NCI-H2227 treated with DMSO at 0.1 percent for 48 hours (cell line): ENCODE measurements at regions not wholly inside any gene's neighbourhood (a gene's known extent, or its start where the extent isn't known, plus 50 kb on each side); places are given as distances from the start of the nearest gene placed in this dataset.
A peak's percentile ranks its signal among the peaks of the same experiment; 100 is the strongest.
"Not testable (repeated sequence)": the region's sequence is repeated elsewhere in the genome, so short reads cannot be mapped to it uniquely, and the experiment has no call there.

Experiments
- DNase-seq: peaks from one replicate; lab custom pipeline; 2025; lab: John Stamatoyannopoulos, UW

DNA sequence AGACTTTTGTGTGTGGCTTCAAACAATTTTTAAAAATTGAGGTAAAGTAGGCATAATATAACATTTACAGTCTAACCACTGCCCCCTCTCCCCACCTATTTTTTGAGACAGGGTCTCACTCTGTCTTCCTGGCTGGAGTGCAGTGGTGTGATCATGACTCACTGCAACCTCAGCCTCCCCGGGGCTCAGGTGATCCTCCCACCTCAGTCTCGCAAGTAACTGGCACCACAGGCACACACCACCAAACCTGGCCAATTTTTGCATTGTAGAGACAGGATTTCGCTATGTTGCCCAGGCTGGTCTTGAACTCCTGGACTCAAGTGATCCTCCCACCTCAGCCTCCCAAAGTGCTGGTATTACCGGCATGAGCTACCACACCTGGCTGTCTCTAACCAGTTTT is 161.8 kb downstream of the GOSR1 start:
- DNase-seq, result not testable (repeated sequence)

DNA sequence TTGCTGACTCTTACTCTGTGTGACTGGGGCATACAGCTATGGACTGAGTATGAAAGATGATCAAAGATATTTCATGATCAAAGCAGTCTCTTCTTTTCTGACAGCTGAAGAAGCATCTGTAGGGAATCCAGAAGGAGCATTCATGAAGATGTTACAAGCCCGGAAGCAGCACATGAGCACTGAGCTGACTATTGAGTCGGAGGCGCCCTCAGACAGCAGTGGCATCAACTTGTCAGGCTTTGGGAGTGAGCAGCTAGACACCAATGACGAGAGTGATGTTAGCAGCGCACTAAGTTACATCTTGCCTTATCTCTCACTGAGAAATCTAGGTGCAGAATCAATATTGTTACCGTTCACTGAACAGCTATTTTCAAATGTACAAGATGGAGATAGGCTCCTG is 154.4 kb downstream of the GOSR1 start:
- DNase-seq, result not testable (repeated sequence)

DNA sequence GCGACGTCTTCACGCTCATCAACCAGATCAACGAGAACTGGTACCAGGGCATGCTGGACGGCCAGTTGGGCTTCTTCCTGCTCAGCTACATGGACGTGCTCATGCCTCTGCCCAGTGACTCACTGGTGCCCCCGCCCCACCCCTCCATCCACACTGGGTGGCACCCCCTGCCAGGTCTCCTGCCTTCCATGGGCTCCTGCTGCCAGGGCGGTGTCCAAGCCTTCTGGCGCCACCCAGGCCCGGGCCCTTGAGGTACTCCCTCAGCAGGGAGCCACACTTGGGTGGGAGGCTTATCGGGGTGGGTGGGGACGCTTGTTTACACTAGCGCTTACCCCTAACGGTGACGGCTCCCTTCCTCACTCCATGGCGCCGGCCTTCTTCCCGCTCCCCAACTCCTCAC is 148.2 kb downstream of the GOSR1 start:
- not testable (repeated sequence) for DNase-seq

DNA sequence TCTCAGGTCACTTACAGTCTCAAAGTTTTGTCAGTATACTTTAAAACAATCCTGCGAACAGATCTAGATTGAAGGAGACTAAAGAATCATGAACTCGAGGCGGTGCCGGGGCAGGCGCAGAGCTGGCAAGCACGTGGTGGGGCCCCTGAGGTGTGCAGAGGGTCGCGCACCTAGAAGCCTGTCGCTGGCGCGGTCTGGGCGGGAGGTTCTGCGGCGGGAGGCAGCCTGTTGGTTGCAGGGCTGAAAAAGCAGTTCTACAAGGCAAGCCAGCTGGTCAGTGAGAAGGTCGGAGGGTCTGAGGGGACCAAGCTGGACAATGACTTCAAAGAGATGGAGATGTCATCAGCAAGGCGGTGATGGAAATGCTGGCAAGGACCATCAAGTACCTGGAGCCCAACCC is 147.0 kb downstream of the GOSR1 start:
- not testable (repeated sequence) for DNase-seq

DNA sequence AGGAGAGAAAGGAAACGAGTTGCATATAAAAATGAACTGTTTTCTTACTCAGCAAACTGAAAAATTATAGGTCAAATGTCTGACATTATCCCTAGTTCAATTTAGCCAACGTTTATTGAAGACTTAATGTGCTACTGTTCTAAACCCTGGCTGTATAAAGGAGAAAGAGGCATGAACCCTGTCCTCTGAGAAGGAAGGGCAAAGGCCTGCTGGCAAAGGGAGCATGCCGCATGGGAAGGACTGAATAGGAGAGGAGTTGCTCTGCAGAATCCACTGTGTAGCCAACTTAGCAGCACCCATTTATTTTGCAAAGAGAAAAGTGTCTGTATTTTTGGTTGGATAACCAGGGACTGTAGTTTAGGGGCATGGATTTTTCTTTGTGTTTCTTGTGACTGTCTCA is 132.5 kb downstream of the GOSR1 start:
- not testable (repeated sequence) for DNase-seq

DNA sequence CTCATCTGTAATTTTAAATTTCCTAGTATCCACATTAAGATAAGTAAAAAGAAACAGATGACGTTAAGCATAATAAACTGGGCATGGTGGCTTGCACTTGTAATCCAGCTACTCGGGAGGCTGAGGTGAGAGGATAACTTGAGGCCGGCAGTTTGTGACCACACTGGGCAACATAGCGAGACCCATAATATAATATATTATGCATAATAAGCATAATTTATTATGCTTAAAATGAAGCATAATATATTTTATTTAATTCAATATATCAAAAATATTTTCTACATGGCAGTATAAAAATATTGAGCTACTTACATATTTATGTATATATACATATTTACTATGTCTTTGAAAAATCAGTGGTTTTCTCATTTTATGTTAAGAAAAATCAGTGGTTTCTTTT is 128.3 kb downstream of the GOSR1 start:
- DNase-seq, result no peak

DNA sequence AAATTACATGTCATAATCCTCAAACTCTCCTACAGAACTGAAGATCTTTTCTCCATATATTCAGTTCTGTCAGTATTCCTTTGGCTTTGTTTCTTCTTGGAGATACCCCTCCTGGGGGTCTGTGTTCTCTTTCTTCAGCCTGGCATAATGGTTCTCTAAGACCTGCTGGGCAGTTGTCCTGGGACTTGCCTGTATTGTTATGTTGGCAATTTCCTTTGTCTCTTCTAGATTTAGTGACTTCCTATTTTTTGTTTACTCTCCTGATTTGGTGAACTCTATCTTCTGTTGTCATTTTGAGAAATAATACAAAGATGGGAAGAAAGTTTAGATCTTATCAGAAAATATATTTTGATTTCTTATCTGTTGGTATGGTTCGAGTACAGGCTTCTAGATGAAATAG is 127.8 kb downstream of the GOSR1 start:
- no peak for DNase-seq

DNA sequence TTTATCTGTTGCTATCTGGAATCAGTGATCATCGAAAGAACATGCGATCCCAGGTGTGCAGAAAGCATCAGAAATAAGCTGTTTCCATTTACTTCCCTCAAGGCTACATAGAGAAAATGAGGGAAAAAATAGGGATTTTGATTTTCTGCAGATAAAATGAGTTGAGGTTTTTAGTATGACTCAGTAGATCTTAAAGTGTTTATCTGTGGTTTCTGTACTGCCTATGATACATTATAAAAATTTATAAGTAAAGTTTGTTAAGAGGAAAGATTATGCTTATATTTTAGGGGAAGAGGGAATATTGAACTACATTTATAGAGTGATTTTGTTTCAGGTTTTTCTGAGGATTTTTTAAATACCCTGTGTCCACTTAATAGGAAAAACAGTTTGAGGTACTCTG is 125.2 kb downstream of the GOSR1 start:
- DNase-seq, result not testable (repeated sequence)

DNA sequence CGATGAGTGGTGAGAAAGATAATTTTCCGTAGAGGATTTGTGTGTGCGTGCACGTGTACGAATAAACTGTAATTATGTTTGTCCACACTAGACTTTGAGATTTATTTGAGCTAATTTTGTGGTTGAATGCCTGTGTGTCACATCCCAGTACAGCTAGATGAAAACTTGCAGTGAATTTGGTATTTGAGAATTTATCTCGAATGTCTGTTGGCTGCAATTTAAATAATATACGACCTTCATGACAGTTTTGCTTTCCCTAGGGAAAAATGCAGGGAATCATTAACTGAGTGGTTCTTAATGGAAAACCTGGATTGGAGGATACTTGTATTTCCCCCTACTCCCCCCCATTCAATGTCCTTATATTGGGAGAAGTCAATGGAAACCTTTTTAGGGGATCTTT is 124.8 kb downstream of the GOSR1 start:
- DNase-seq, result not testable (repeated sequence)

DNA sequence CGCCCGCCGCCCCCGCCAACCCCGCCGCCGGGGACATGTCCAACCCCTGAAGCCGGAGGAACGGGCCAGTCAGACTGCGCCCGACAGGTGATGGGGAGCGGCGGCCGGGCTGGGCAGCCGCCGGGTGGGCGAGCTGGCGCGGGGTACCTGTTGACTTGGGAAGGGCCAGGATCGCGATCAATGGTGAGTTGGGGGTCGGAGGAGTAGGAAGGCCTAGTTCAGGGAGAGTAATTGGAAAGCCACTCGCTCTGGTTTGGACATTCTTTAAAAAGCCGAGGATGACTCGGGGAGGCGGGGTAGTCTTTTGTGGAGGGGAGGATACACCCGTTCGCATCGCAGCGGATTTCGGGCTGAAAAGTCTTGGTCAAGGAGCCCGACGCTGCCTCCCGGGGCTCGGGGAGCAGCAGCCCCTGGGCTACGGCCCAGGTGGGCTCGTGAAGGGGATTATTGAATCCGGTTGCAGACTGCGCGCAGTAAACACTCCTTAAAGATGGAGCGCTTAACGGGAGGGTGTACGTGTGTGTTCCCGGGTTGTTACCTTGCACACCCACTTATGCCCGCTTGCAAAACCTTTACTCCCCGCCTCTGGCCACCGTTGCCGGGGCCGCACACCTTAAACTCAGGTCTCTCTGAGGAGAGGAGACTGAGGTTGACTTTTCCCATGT is 123.8 kb downstream of the GOSR1 start:
- no peak for DNase-seq

DNA sequence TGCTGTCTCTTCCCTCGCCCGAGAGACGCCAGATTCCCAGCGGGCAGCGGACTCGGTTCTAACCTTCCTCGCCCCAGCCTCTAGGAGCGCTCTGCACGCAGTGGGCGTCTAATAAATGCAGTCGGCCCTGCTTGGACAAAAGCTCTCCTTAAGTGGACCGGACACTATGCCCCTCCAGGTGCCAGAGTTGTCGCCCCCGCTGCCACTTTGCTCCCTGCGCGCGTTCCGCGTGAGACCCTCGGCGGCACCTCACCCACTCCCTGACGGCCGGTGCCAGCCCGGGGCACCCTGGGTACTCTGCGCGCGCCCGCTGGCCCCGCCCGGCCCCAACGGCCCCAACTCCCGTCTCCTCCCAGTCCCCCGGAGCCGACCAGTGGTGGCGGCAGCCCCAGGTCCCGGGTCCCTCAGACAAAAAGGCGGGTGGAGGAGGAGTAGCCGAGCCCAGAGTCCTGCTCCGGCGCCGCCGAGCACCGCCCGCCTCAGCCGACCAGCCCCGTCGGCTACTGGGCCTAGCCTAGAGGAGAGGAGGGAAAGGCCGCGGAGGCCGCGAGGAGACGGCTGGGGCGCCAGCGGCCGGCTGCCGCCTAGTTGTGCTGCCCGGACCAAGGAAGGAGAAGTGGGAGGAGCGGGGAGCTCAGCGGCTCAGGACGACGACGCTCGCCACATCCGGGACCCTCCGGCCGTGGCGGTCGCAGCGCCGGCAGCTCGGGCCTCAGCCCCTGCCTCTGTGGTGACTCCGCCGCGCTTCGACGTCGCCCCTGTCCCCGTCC is 123.0 kb downstream of the GOSR1 start:
- DNase-seq, result peak; percentile 74

DNA sequence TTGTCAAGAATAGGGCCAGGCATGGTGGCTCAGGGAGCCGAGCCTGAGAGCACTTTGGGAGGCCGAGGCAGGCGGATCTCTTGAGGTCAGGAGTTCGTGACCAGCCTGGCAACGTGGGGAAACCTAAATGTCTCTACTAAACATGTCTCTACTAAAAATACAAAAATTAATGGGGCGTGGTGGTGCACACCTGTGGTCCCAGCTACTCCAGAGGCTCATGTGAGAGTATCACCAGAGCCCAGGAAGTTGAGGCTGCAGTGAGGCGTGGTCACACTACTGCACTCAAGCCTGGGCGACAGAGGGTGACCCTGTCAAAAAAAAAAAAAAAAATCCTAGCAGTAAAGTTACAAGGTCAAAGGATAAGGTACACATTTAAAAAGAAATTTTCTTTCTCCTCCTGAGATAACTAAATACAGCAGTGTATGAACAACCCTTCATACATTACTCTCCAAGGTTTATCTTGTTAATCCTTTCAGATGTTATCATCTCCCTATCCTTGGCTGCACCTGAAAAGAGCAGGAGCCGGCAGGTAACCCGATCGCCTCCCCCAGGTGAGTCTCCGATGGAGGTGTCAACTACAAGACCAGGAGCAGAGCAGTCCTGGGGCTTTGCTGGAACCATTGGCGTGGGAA is 122.3 kb downstream of the GOSR1 start:
- no peak for DNase-seq

DNA sequence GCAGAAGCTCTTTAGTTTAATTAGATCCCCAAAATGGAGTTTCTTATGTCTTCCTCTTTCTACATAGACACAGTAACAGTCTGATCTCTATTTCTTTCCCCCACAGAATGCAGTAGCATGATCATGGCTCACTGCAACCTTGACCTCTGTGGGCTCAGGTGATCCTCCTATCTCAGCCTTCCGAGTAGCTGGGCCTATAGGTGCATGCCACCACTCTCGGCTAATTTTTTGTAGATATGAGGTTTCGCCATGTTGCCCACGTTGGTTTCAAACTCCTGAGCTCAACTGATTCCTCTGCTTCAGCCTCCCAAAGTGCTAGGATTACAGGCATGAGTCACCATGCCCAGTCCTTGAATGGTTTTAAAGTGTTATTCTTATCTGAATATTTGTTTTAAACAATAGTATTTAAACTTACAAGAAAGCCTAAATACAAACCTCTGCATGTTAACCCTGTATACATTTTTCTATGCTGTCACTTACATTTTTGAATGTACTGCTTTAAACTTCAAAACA is 120.6 kb downstream of the GOSR1 start:
- no peak for DNase-seq

DNA sequence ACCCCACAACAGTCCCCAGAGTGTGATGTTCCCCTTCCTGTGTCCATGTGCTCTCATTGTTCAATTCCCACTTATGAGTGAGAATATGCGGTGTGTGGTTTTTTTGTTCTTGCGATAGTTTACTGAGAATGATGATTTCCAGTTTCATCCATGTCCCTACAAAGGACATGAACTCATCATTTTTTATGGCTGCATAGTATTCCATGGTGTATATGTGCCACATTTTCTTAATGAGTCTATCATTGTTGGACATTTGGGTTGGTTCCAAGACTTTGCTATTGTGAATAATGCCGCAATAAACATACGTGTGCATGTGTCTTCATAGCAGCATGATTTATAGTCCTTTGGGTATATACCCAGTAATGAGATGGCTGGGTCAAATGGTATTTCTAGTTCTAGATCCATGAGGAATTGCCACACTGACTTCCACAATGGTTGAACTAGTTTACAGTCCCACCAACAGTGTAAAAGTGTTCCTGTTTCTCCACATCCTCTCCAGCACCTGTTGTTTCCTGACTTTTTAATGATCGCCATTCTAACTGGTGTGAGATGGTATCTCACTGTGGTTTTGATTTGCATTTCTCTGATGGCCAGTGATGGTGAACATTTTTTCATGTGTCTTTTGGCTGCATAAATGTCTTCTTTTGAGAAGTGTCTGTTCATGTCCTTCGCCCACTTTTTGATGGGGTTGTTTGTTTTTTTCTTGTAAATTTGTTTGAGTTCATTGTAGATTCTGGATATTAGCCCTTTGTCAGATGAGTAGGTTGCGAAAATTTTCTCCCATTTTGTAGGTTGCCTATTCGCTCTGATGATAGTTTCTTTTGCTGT is 120.0 kb downstream of the GOSR1 start:
- DNase-seq, result not testable (repeated sequence)

DNA sequence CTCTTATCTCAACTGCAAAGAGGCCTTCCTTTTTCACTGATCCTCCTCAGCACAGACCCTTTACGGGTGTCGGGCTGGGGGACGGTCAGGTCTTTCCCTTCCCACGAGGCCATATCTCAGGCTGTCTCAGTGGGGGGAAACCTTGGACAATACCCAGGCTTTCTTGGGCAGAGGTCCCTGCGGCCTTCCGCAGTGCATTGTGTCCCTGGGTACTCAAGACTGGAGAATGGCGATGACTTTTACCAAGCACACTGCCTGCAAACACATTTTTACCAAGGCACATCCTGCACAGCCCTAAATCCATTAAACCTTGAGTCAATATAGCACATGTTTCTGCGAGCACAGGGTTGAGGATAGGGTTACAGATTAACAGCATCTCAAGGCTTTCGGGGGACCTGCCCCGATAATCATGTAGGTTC is 117.8 kb downstream of the GOSR1 start:
- DNase-seq, result not testable (repeated sequence)

DNA sequence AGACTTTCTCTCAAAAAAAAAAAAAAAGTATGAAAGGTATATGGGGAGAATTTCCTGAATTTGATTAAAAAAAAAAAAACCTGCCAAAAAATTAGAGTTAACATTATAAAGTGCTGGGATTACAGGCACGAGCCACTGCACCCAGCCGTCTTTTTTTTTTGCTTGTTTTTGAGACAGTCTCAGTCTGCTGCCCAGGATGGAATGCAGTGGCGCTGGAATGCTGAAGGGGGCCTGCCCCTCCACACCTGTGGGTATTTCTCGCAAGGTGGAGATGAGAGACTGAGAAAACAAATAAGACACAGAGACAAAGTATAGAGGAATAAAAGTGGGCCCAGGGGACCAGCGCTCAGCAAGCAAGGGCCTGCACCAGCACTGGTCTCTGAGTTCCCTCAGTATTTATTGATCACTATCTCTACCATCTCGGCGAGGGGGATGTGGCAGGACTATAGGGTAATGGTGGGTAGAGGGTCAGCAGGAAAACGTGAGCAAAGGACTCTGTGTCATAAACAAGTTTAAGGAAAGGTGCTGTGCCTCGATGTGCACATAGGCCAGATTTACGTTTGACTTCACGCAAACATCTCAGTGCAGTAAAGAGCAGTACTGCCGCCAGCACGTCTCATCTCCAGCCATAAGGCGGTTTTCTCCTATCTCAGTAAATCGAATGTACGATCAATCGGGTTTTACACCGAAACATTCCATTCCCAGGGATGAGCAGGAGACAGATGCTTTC is 117.2 kb downstream of the GOSR1 start:
- no peak for DNase-seq

DNA sequence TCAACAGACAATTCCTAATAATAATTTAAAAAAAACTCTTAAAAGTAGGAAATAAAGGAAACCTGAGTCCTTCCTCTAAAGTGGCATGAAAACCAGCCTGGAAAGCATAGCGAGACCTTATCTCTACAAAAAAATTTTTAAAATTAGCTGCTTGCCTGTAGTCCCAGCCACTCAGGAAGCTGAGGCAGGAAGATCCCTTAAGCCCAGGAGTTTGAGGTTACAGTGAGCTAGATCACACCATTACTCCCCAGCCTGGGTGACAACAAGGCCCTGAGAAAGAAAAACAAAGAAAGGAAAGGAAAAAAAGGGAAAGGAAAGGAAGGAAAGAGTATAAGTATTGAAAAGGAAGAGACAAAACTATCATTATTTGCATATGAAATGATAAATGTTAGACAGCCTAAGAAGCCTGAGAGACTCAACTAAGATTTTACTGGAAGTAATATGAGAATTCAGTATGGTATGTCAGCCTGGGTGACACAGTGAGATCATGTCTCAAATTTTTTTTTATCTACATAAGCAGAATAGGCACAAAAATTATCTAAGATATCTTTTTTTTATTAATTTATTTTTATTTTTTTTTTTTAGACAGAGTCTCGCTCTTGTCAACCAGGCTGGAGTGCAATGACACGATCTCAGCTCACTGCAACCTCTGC is 113.0 kb downstream of the GOSR1 start:
- DNase-seq, result no peak

DNA sequence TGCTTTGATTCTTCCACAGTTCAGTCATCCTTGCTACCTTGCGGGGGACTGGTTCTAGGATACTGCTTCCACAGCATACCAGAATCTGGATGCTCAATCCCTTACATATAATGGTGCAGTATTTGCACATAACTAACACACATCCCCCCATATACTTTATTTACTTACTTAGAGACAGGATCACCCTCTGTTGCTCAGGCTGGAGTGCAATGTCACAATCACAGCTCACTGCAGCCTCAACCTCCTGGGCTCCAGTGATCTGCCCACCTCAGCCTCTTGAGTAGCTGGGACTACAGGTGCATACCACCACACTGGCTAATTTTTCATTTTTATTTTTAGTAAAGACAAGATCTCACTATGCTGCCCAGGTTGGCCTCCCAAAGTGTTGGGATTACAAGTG is 112.2 kb downstream of the GOSR1 start:
- DNase-seq, result no peak

DNA sequence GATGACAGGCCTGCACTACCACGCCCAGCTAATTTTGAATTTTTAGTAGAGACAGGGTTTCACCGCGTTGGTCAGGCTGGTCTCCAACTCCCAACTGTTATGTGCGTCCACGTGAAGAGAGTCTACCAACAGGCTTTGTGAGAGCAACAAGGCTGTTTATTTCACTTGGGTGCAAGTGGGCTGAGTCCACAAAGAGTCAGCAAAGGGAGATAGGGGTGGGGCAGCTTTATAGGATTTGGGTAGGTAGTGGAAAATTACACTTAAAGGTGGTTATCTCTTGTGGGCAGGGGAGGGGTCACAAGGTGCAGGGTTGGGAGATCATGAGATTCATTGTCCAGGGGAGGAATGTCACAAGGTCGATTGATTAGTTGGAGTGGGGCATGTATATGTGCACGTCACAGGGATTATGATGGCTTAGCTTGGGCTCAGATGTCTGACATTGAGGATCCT is 111.6 kb downstream of the GOSR1 start:
- DNase-seq, result no peak

DNA sequence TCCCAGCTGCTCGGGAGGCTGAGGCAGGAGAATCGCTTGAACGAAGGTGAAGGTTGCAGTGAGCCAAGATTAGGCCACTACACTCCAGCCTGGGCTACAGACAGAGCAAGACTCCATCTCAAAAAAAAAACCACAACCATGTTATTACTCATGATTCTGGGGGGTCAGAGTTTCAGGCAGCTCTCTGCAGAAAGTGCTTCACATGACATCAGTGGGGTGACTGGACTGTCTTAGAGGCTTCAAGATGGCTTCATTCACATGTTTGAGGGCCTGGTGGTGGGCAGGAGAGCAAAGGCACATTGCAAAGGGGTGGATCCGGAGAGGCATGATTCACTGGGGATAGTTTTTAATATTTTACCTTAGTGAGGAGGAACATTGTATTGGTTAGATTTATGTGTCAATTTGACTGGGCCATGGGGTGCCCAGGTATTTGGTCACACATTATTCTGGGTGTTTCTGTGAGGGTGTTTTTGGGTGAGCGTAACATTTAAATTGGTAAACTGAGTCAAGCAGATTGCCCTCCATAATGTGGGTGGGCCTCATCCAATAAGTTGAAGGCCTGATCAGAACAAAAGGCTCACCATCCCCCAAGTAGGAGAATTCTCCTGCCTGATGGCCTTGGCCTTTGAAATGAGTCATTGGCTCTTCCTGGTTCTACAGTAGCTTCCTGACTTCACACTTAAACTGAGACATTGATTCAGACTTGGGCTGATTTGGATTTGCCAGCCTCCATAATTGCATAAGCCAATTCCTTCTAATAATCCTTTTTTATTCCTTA is 109.8 kb downstream of the GOSR1 start:
- no peak for DNase-seq
